D721Med (cell line): ENCODE measurements at regions not wholly inside any gene's neighbourhood (a gene's known extent, or its start where the extent isn't known, plus 50 kb on each side); places are given as distances from the start of the nearest gene placed in this dataset.

Source experiments
- DNase-seq: peaks from one replicate; pipeline ENCODE4 v3.0.0; 2011; ENCODE audit warnings: low spot score; ENCODE audit not compliant: insufficient read length
- FAIRE-seq: peaks from 2 replicates; lab custom pipeline; 2011; peaks lifted over from hg19 to GRCh38; lab: Jason Lieb, UNC
- CTCF ChIP-seq: IDR thresholded peaks from 2 replicates; pipeline ENCODE4 v1.5.1; 2012; ENCODE audit warnings: mild to moderate bottlenecking, control low read depth; ENCODE audit not compliant: insufficient read depth; ENCODE audit errors: missing control alignments

- TF ChIP-seq CTCF = no peak
- DNase-seq (no peak), FAIRE-seq (no peak)
These were observed 366.8 kb downstream of the TBC1D4 start for GRCh38 chr13:75115171-75115570.

- no peak for TF ChIP-seq CTCF
- no peak for FAIRE-seq
- no peak for DNase-seq
These were observed 378.0 kb downstream of the TBC1D4 start for GRCh38 chr13:75103976-75104375.

- no peak for FAIRE-seq
- DNase-seq = no peak
- no peak for TF ChIP-seq CTCF
These were observed 379.8 kb downstream of the TBC1D4 start for GRCh38 chr13:75102001-75102716.

GRCh38 chr13:75101348-75101747, 380.6 kb downstream of the TBC1D4 start:
- no peak for FAIRE-seq
- DNase-seq = no peak
- TF ChIP-seq CTCF = no peak

- no peak for TF ChIP-seq CTCF
- FAIRE-seq = no peak
- no peak for DNase-seq
These were observed 389.8 kb downstream of the TBC1D4 start for GRCh38 chr13:75092143-75092542.

GRCh38 chr13:75091718-75092117, 390.3 kb downstream of the TBC1D4 start:
- DNase-seq (no peak), FAIRE-seq (no peak)
- TF ChIP-seq CTCF = no peak

- FAIRE-seq (no peak), DNase-seq (no peak)
- no peak for TF ChIP-seq CTCF
These were observed 390.9 kb downstream of the TBC1D4 start for GRCh38 chr13:75090872-75091615.
